ENCODE measurements at regions not wholly inside any gene's neighbourhood (a gene's known extent, or its start where the extent isn't known, plus 50 kb on each side); places are given as distances from the start of the nearest gene placed in this dataset.
A peak's percentile ranks its signal among the peaks of the same experiment; 100 is the strongest.

GRCh38 chr4:124396333-124396732 is 316.2 kb downstream of the ANKRD50 start:
- DNase-seq: no peak

GRCh38 chr4:124401606-124402005 is 310.9 kb downstream of the ANKRD50 start:
- no peak for DNase-seq

GRCh38 chr4:124409044-124409443 is 303.5 kb downstream of the ANKRD50 start:
- DNase-seq: peak; percentile 43

GRCh38 chr4:124414276-124415040 is 298.1 kb downstream of the ANKRD50 start:
- peak; percentile 58 for DNase-seq

GRCh38 chr4:124415146-124415545 is 297.4 kb downstream of the ANKRD50 start:
- DNase-seq: peak; percentile 33

- DNase-seq: no peak
These were observed 295.2 kb downstream of the ANKRD50 start for GRCh38 chr4:124417371-124417770.

GRCh38 chr4:124420166-124420695 is 292.3 kb downstream of the ANKRD50 start:
- no peak for DNase-seq

- no peak for DNase-seq
These were observed 289.4 kb downstream of the ANKRD50 start for GRCh38 chr4:124423160-124423559.

- no peak for DNase-seq
These were observed 286.3 kb downstream of the ANKRD50 start for GRCh38 chr4:124426279-124426678.

GRCh38 chr4:124427095-124427767 is 285.3 kb downstream of the ANKRD50 start:
- DNase-seq: no peak

GRCh38 chr4:124428648-124429047 is 283.9 kb downstream of the ANKRD50 start:
- DNase-seq: no peak

GRCh38 chr4:124429746-124430250 is 282.7 kb downstream of the ANKRD50 start:
- DNase-seq: no peak

GRCh38 chr4:124431653-124432192 is 280.8 kb downstream of the ANKRD50 start:
- peak; percentile 34 for DNase-seq

GRCh38 chr4:124432500-124432899 is 280.0 kb downstream of the ANKRD50 start:
- DNase-seq: peak; percentile 59

- no peak for DNase-seq
These were observed 279.5 kb downstream of the ANKRD50 start for GRCh38 chr4:124433044-124433443.

- DNase-seq: peak; percentile 17
These were observed 279.0 kb downstream of the ANKRD50 start for GRCh38 chr4:124433500-124433899.

GRCh38 chr4:124435274-124435950 is 277.1 kb downstream of the ANKRD50 start:
- no peak for DNase-seq

- no peak for DNase-seq
These were observed 274.6 kb downstream of the ANKRD50 start for GRCh38 chr4:124437853-124438495.

- no peak for DNase-seq
These were observed 267.5 kb downstream of the ANKRD50 start for GRCh38 chr4:124445071-124445470.

GRCh38 chr4:124449881-124450280 is 262.7 kb downstream of the ANKRD50 start:
- DNase-seq: no peak

- no peak for DNase-seq
These were observed 261.7 kb downstream of the ANKRD50 start for GRCh38 chr4:124450851-124451250.

GRCh38 chr4:124454772-124455270 is 257.7 kb downstream of the ANKRD50 start:
- no peak for DNase-seq
